Astrocyte (in vitro differentiated cells and primary cell): ENCODE measurements at regions not wholly inside any gene's neighbourhood (a gene's known extent, or its start where the extent isn't known, plus 50 kb on each side); places are given as distances from the start of the nearest gene placed in this dataset.

Source experiments
- DNase-seq: peaks from one replicate; pipeline ENCODE4 v3.0.0-alpha.2; 2010; ENCODE audit warnings: low read depth
- FAIRE-seq: peaks from 2 replicates; lab custom pipeline; 2011; peaks lifted over from hg19 to GRCh38; lab: Jason Lieb, UNC
- H2AFZ ChIP-seq: 2 replicates; pipeline ENCODE4 v1.6.0; 2012; ENCODE audit warnings: low read depth, low read length, inconsistent platforms
- H3K27ac ChIP-seq: 2 replicates; pipeline ENCODE4 v1.5.1; 2011; ENCODE audit warnings: low read depth, low read length, inconsistent platforms
- H3K27me3 ChIP-seq: 2 replicates; pipeline ENCODE4 v1.6.0; 2011; ENCODE audit warnings: low read length, inconsistent platforms; ENCODE audit not compliant: insufficient read depth
- H3K36me3 ChIP-seq: 2 replicates; pipeline ENCODE4 v1.5.1; 2011; ENCODE audit warnings: low read length, inconsistent platforms; ENCODE audit not compliant: insufficient read depth
- H3K4me1 ChIP-seq: 2 replicates; pipeline ENCODE4 v1.5.1; 2011; ENCODE audit warnings: low read length, inconsistent platforms; ENCODE audit not compliant: insufficient read depth
- H3K4me2 ChIP-seq: 2 replicates; pipeline ENCODE4 v1.6.0; 2012; ENCODE audit warnings: low read length, inconsistent platforms
- H3K4me3 ChIP-seq: 2 replicates; pipeline ENCODE4 v1.5.1; 2011; ENCODE audit warnings: low read depth, mild to moderate bottlenecking, low read length, inconsistent platforms; ENCODE audit not compliant: insufficient read depth
- H3K79me2 ChIP-seq: 2 replicates; pipeline ENCODE4 v1.6.0; 2012; ENCODE audit warnings: mild to moderate bottlenecking, low read length, inconsistent platforms; ENCODE audit not compliant: insufficient read depth
- H3K9ac ChIP-seq: 2 replicates; pipeline ENCODE4 v1.6.0; 2012; ENCODE audit warnings: mild to moderate bottlenecking, low read length, inconsistent platforms
- H3K9me3 ChIP-seq: 2 replicates; pipeline ENCODE4 v1.5.1; 2012; ENCODE audit warnings: low read depth, mild to moderate bottlenecking, low read length, inconsistent platforms; ENCODE audit not compliant: insufficient read depth
- H4K20me1 ChIP-seq: 2 replicates; pipeline ENCODE4 v1.6.0; 2012; ENCODE audit warnings: low read length, inconsistent platforms; ENCODE audit not compliant: insufficient read depth
- H3K27ac Mint-ChIP-seq: one replicate; pipeline ENCODE4 v1.8.0; 2021; ENCODE audit warnings: mild to moderate bottlenecking, mixed read lengths; ENCODE audit not compliant: unreplicated experiment
- H3K27me3 Mint-ChIP-seq: one replicate; pipeline ENCODE4 v1.8.0; 2021; ENCODE audit warnings: low read depth, mixed read lengths; ENCODE audit not compliant: unreplicated experiment
- H3K36me3 Mint-ChIP-seq: one replicate; pipeline ENCODE4 v1.8.0; 2021; ENCODE audit warnings: low read depth, mixed read lengths; ENCODE audit not compliant: unreplicated experiment
- H3K4me1 Mint-ChIP-seq: one replicate; pipeline ENCODE4 v1.8.0; 2021; ENCODE audit warnings: low read depth, mixed read lengths; ENCODE audit not compliant: unreplicated experiment
- H3K4me3 Mint-ChIP-seq: one replicate; pipeline ENCODE4 v1.8.0; 2021; ENCODE audit warnings: mild to moderate bottlenecking, moderate library complexity, mixed read lengths; ENCODE audit not compliant: unreplicated experiment
- H3K9me3 Mint-ChIP-seq: one replicate; pipeline ENCODE4 v1.8.0; 2021; ENCODE audit warnings: mild to moderate bottlenecking, mixed read lengths; ENCODE audit not compliant: unreplicated experiment
- CTCF ChIP-seq: IDR thresholded peaks from 2 replicates; pipeline ENCODE4 v1.5.1; 2011; ENCODE audit warnings: low read depth, mild to moderate bottlenecking, inconsistent platforms, low read length, moderate library complexity; ENCODE audit not compliant: insufficient read depth
- EZH2 ChIP-seq: IDR thresholded peaks from 2 replicates; pipeline ENCODE4 v1.6.1; 2012; ENCODE audit warnings: mild to moderate bottlenecking, low read length, inconsistent platforms; ENCODE audit not compliant: insufficient read depth

- Histone ChIP-seq H3K4me3 (no peak overlapping the region), H3K9ac (no peak overlapping the region), H3K79me2 (no peaks in the 10 kb centered on the region), H3K36me3 (no peaks in the 10 kb centered on the region), H3K4me1 (peaks cover 13% of the 10 kb centered on the region), H3K9me3 (no peaks in the 10 kb centered on the region), H3K4me2 (no peak overlapping the region), H3K27me3 (no peaks in the 10 kb centered on the region), H3K27ac (no peak overlapping the region), H2AFZ (no peak overlapping the region), H4K20me1 (no peaks in the 10 kb centered on the region)
- TF ChIP-seq CTCF: no peak
- TF ChIP-seq EZH2: no peak
- Mint-ChIP-seq H3K36me3 (peaks cover 1% of the 10 kb centered on the region), H3K4me3 (no peak overlapping the region), H3K9me3 (no peaks in the 10 kb centered on the region), H3K27me3 (no peaks in the 10 kb centered on the region), H3K4me1 (peaks cover 34% of the 10 kb centered on the region), H3K27ac (peak overlapping the region; percentile 70)
- no peak for FAIRE-seq
- DNase-seq: peak; percentile 38
These were observed 60.9 kb upstream of the IL1R1 start for GRCh38 chr2:102081606-102082005.

- DNase-seq (peak; percentile 91), FAIRE-seq (peak; percentile 86)
- peaks cover 3% of the 10 kb centered on the region for H3K9me3 ChIP-seq
- H3K4me3 ChIP-seq: no peak overlapping the region
- Mint-ChIP-seq H3K27ac (peak overlapping the region; percentile 86), H3K9me3 (peaks cover 1% of the 10 kb centered on the region), H3K4me3 (no peak overlapping the region), H3K27me3 (no peaks in the 10 kb centered on the region), H3K36me3 (peaks cover 1% of the 10 kb centered on the region), H3K4me1 (peaks cover 34% of the 10 kb centered on the region)
- no peak overlapping the region for H2AFZ ChIP-seq
- H3K9ac ChIP-seq: peak overlapping the region; percentile 16
- no peaks in the 10 kb centered on the region for H3K36me3 ChIP-seq
- peak overlapping the region; percentile 65 for H3K4me2 ChIP-seq
- H3K27ac ChIP-seq: peak overlapping the region; percentile 61
- TF ChIP-seq EZH2 (no peak), CTCF (no peak)
- no peaks in the 10 kb centered on the region for H3K79me2 ChIP-seq
- no peaks in the 10 kb centered on the region for H4K20me1 ChIP-seq
- H3K27me3 ChIP-seq: no peaks in the 10 kb centered on the region
- H3K4me1 ChIP-seq: peaks cover 13% of the 10 kb centered on the region
These were observed 59.8 kb upstream of the IL1R1 start for GRCh38 chr2:102082571-102083392.

- Histone ChIP-seq H3K4me1 (peaks cover 13% of the 10 kb centered on the region), H3K4me2 (peak overlapping the region; percentile 65), H3K36me3 (no peaks in the 10 kb centered on the region), H3K4me3 (no peak overlapping the region), H3K27ac (peak overlapping the region; percentile 61), H3K9me3 (peaks cover 3% of the 10 kb centered on the region), H4K20me1 (no peaks in the 10 kb centered on the region), H3K9ac (no peak overlapping the region), H3K27me3 (no peaks in the 10 kb centered on the region), H3K79me2 (no peaks in the 10 kb centered on the region), H2AFZ (no peak overlapping the region)
- Mint-ChIP-seq H3K4me1 (peaks cover 34% of the 10 kb centered on the region), H3K9me3 (peaks cover 4% of the 10 kb centered on the region), H3K36me3 (peaks cover 1% of the 10 kb centered on the region), H3K4me3 (no peak overlapping the region), H3K27ac (peak overlapping the region; percentile 86), H3K27me3 (no peaks in the 10 kb centered on the region)
- DNase-seq (no peak), FAIRE-seq (no peak)
- TF ChIP-seq EZH2: no peak
- no peak for TF ChIP-seq CTCF
These were observed 59.2 kb upstream of the IL1R1 start for GRCh38 chr2:102083393-102083703.
